ENCODE measurements at regions not wholly inside any gene's neighbourhood (a gene's known extent, or its start where the extent isn't known, plus 50 kb on each side); places are given as distances from the start of the nearest gene placed in this dataset.

DNA sequence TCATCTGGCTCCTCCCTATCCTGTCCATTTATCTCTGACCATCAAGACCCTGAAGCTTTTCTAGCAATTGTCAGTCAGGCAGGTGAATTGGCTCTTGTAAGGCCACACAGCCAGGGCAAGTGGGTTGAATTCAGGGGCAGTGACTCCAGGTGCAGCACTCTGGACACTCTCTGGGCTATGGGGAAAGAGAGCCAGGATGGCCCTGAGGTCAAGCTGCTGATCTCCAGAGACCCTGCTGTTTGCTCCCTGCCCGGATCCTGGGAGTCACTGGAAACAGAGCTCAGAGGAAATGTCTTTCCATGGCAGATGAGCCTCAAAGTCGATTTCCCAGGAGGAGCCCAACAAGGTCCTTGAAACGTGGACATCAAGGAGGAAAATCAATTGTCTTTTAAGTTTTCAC is 184.4 kb downstream of the C1orf94 start:
- H3K9me3 ChIP-seq = peaks cover 0 to 6% (median 0%) of the 10 kb centered on the region in 8 donors
- H3K4me1 ChIP-seq = no peaks in the 10 kb centered on the region
- no peak overlapping the region for H3K4me3 ChIP-seq
- WGBS, 5 donors = 41 to 60% (median 48%) methylated on average over 3 of the region's 3 CpGs
- intact Hi-C loops (cut with DNase I; ENCODE audit: low total_unique reads) = no loop called here
- no peak overlapping the region for H3K27ac ChIP-seq
- TF ChIP-seq, protein P1, sequence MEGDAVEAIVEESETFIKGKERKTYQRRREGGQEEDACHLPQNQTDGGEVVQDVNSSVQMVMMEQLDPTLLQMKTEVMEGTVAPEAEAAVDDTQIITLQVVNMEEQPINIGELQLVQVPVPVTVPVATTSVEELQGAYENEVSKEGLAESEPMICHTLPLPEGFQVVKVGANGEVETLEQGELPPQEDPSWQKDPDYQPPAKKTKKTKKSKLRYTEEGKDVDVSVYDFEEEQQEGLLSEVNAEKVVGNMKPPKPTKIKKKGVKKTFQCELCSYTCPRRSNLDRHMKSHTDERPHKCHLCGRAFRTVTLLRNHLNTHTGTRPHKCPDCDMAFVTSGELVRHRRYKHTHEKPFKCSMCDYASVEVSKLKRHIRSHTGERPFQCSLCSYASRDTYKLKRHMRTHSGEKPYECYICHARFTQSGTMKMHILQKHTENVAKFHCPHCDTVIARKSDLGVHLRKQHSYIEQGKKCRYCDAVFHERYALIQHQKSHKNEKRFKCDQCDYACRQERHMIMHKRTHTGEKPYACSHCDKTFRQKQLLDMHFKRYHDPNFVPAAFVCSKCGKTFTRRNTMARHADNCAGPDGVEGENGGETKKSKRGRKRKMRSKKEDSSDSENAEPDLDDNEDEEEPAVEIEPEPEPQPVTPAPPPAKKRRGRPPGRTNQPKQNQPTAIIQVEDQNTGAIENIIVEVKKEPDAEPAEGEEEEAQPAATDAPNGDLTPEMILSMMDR (IDR thresholded peaks at IDR 0.05 in 8 of 11, conservative IDR thresholded peaks at IDR 0.05 in 3 of 11) = no peak
- TF ChIP-seq POLR2A (IDR thresholded peaks at IDR 0.05) = no peak
- TF ChIP-seq POLR2AphosphoS5 (IDR thresholded peaks at IDR 0.05) = no peak
- no peak for DNase-seq
- H3K27me3 ChIP-seq (replicated peaks in 1 of 7) = peaks cover 0 to 52% (median 0%) of the 10 kb centered on the region in 7 donors
- H3K36me3 ChIP-seq = no peaks in the 10 kb centered on the region

DNA sequence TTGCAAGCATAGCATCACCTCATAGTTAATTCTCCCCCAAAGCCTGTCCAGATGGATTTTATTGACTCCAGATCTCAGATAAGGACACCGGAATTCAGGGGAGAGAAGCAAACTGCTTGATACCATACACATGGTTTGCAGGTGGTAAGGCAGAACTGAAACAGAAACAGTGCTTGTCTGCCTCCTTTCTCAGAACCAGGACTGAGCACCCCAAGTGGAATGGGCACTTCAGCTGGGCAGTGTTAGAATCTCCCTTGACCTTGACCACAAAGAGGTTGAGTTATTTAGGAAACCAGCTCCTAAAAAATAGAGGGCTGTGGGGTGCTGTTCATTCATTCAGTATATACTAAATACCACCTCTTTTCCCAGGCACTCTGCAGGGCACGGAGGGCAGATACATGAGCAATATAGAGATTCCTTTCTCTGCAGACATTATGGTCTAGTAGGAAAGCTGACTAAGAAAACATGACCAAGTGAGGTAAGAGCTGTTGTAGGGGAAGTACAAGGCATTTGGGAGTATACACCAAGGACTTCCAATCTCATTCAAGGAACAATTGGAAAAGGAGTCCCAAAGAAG is 185.2 kb downstream of the C1orf94 start:
- Histone ChIP-seq H3K36me3 (no peaks in the 10 kb centered on the region), H3K4me3 (no peak overlapping the region), H3K27me3 (replicated peaks in 1 of 7) (peaks cover 0 to 52% (median 0%) of the 10 kb centered on the region in 7 donors), H3K27ac (no peak overlapping the region), H3K4me1 (no peaks in the 10 kb centered on the region), H3K9me3 (peaks cover 0 to 6% (median 0%) of the 10 kb centered on the region in 8 donors)
- 45 to 77% (median 59%) methylated on average over 2 of the region's 2 CpGs for WGBS, 5 donors
- DNase-seq = no peak
- intact Hi-C loops (cut with DNase I; ENCODE audit: low total_unique reads) = no loop called here
- TF ChIP-seq, protein P1 (IDR thresholded peaks at IDR 0.05 in 8 of 11, conservative IDR thresholded peaks at IDR 0.05 in 3 of 11) = no peak
- TF ChIP-seq POLR2A (IDR thresholded peaks at IDR 0.05) (no peak), POLR2AphosphoS5 (IDR thresholded peaks at IDR 0.05) (no peak)

DNA sequence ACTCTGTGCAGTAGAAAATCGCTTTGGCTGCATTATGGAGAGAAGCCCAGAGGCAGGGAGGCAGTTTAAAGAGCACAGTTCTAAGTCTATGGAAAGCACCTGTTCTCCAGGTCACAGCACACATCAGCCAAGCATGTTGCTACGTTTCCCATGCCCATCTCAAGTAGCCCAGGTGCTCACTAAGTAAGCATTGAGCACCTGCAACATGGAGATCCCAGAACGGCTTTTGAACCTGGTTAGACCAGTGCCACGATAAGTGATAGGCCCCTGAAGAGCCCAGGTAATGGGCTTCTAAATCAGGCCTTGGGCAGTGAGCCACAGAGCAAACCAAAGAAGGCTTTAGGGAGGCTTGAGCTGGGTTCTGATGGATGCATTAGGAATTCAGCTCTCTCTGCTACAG is 186.2 kb downstream of the C1orf94 start:
- intact Hi-C loops (cut with DNase I; ENCODE audit: low total_unique reads) = no loop called here
- Histone ChIP-seq H3K4me3 (no peak overlapping the region), H3K27me3 (replicated peaks in 1 of 7) (peaks cover 0 to 45% (median 0%) of the 10 kb centered on the region in 7 donors), H3K27ac (no peak overlapping the region), H3K4me1 (no peaks in the 10 kb centered on the region), H3K9me3 (peaks cover 0 to 6% (median 0%) of the 10 kb centered on the region in 8 donors), H3K36me3 (no peaks in the 10 kb centered on the region)
- TF ChIP-seq POLR2AphosphoS5 (IDR thresholded peaks at IDR 0.05) (no peak), POLR2A (IDR thresholded peaks at IDR 0.05) (no peak)
- TF ChIP-seq, protein P1 (IDR thresholded peaks at IDR 0.05 in 8 of 11, conservative IDR thresholded peaks at IDR 0.05 in 3 of 11) = no peak
- 72 to 89% (median 78%) methylated on average over 4 of the region's 4 CpGs for WGBS, 5 donors
- DNase-seq = no peak

DNA sequence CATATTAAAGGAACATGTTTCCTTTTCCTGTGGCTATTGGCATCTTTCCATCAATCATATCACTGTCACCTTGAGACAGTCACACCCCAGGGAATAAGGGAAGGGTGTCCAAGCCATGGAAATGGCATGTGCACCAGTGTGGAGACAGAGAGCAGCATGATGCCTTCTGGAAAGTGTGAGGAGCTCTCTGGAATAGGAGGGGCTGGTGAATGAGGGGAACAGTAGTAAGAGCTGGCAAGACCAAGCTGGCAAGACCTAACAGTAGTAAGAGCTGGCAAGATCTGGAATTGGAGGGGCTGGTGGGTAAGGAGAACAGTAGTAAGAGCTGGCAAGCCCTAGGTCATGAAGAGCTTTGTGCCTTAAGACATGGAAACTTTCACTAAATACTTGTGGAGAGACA is 186.7 kb downstream of the C1orf94 start:
- H3K27me3 ChIP-seq (replicated peaks in 1 of 7) = peaks cover 0 to 40% (median 0%) of the 10 kb centered on the region in 7 donors
- intact Hi-C loops (cut with DNase I; ENCODE audit: low total_unique reads) = no loop called here
- H3K27ac ChIP-seq = no peak overlapping the region
- TF ChIP-seq, protein P1 (IDR thresholded peaks at IDR 0.05 in 8 of 11, conservative IDR thresholded peaks at IDR 0.05 in 3 of 11) = no peak
- TF ChIP-seq POLR2A (IDR thresholded peaks at IDR 0.05) = no peak
- no peak for TF ChIP-seq POLR2AphosphoS5 (IDR thresholded peaks at IDR 0.05)
- H3K36me3 ChIP-seq = no peaks in the 10 kb centered on the region
- peaks cover 0 to 6% (median 0%) of the 10 kb centered on the region in 8 donors for H3K9me3 ChIP-seq
- no peak overlapping the region for H3K4me3 ChIP-seq
- no peak for DNase-seq
- H3K4me1 ChIP-seq = no peaks in the 10 kb centered on the region
